ENCODE measurements at regions not wholly inside any gene's neighbourhood (a gene's known extent, or its start where the extent isn't known, plus 50 kb on each side); places are given as distances from the start of the nearest gene placed in this dataset.

DNA sequence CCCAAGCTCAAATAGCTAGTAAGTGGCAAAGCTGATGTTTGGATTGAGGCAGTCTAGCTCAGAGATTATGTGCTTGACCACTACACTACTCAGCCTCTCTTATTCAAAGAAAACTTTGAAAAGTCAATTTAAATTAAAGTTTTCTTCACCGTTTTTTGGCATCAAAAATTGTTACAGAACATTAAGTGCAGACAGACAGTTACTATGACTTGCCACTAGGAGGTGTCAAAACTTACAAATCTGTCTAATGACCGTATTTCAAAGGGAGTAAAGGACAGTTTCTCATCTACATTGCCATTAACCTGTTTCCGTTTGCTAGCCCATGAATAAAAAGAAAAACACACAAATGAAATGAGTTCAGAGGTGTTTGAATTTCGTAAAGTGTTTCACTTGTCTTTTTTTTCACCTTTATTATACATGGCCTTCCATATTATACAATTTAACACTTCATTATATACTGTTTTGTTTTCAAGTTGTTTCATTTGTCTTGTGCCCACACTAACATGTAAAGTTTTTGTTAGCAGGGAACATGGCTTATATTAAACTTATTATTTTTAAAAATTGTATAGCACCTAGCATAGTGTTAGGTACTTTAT lies 57.4 kb upstream of the MTF2 start:
- Histone ChIP-seq H3K27me3 (no peaks in the 10 kb centered on the region), H3K4me3 (no peak overlapping the region), H3K9me3 (no peaks in the 10 kb centered on the region), H3K27ac (replicated peaks in 1 of 4) (no peak overlapping the region), H3K4me1 (peaks cover 0 to under 1% (median under 1%) of the 10 kb centered on the region in 4 donors), H3K36me3 (no peaks in the 10 kb centered on the region)
- no peak for DNase-seq (ENCODE audit: extremely low spot score)
- TF ChIP-seq CTCF (IDR thresholded peaks at IDR 0.05) (peak; percentile 60 to 81 (median 66)), EP300 (IDR thresholded peaks at IDR 0.05) (no peak)
- intact Hi-C loops (cut with DNase I) = no loop called here
- WGBS = 9% methylated on average over 4 of the region's 4 CpGs

DNA sequence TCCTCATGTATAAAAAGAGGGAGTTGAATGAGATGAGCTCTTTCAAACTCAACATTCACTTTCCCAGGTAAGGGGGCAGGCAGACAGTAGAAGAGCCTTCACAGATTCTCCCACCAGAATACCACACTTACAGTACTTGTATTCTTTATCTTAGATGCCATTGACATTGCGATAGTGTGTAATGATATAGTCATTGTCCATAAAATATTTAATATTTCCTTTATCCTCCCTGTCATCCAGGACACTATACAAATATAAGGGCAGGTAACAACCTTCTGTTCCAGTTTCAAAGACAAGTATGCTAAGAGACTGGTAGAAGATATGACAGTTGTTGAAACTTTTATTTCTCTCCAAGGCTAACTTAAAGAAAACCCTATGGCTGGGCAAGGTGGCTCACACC lies 56.5 kb upstream of the MTF2 start:
- no peak for TF ChIP-seq CTCF (IDR thresholded peaks at IDR 0.05)
- no peak overlapping the region for H3K27ac ChIP-seq (replicated peaks in 1 of 4)
- no peaks in the 10 kb centered on the region for H3K4me1 ChIP-seq
- intact Hi-C loops (cut with DNase I) = no loop called here
- no peak overlapping the region for H3K4me3 ChIP-seq
- H3K9me3 ChIP-seq = no peaks in the 10 kb centered on the region
- 95% methylated on average over 1 of the region's 1 CpG for WGBS
- no peaks in the 10 kb centered on the region for H3K36me3 ChIP-seq
- no peak for DNase-seq (ENCODE audit: extremely low spot score)
- H3K27me3 ChIP-seq = no peaks in the 10 kb centered on the region

GRCh38 chr1:93023281-93023680 lies 55.8 kb upstream of the MTF2 start:
- H3K27me3 ChIP-seq = no peaks in the 10 kb centered on the region
- intact Hi-C loops (cut with DNase I) = no loop called here
- H3K4me1 ChIP-seq = no peaks in the 10 kb centered on the region
- no peaks in the 10 kb centered on the region for H3K36me3 ChIP-seq
- 41% methylated on average over 3 of the region's 3 CpGs for WGBS
- no peaks in the 10 kb centered on the region for H3K9me3 ChIP-seq
- TF ChIP-seq EP300 (IDR thresholded peaks at IDR 0.05) (no peak), POLR2A (IDR thresholded peaks at IDR 0.05; ENCODE audit: low read depth) (no peak), CTCF (IDR thresholded peaks at IDR 0.05) (no peak), POLR2AphosphoS5 (IDR thresholded peaks at IDR 0.05) (no peak)
- no peak overlapping the region for H3K4me3 ChIP-seq
- no peak for DNase-seq (ENCODE audit: extremely low spot score)
- no peak overlapping the region for H3K27ac ChIP-seq (replicated peaks in 1 of 4)

- DNase-seq (ENCODE audit: extremely low spot score) = no peak
- Histone ChIP-seq H3K36me3 (no peaks in the 10 kb centered on the region), H3K27ac (replicated peaks in 1 of 4) (no peak overlapping the region), H3K27me3 (no peaks in the 10 kb centered on the region), H3K4me1 (no peaks in the 10 kb centered on the region), H3K4me3 (no peak overlapping the region), H3K9me3 (no peaks in the 10 kb centered on the region)
- intact Hi-C loops (cut with DNase I) = no loop called here
- 69% methylated on average over 3 of the region's 3 CpGs for WGBS
- TF ChIP-seq CTCF (IDR thresholded peaks at IDR 0.05) (no peak), EP300 (IDR thresholded peaks at IDR 0.05) (no peak), POLR2AphosphoS5 (IDR thresholded peaks at IDR 0.05) (no peak), POLR2A (IDR thresholded peaks at IDR 0.05; ENCODE audit: low read depth) (no peak)
Measured at GRCh38 chr1:93025572-93025971, 53.5 kb upstream of the MTF2 start.

- no peak for TF ChIP-seq POLR2AphosphoS5 (IDR thresholded peaks at IDR 0.05)
- TF ChIP-seq POLR2A (IDR thresholded peaks at IDR 0.05; ENCODE audit: low read depth) = no peak
- TF ChIP-seq EP300 (IDR thresholded peaks at IDR 0.05) = no peak
- no peak for TF ChIP-seq CTCF (IDR thresholded peaks at IDR 0.05)
- DNase-seq (ENCODE audit: extremely low spot score) = no peak
- no peaks in the 10 kb centered on the region for H3K36me3 ChIP-seq
- WGBS = 40% methylated on average over 4 of the region's 4 CpGs
- H3K4me1 ChIP-seq = no peaks in the 10 kb centered on the region
- no peak overlapping the region for H3K4me3 ChIP-seq
- no peaks in the 10 kb centered on the region for H3K27me3 ChIP-seq
- intact Hi-C loops (cut with DNase I) = no loop called here
- no peak overlapping the region for H3K27ac ChIP-seq (replicated peaks in 1 of 4)
- no peaks in the 10 kb centered on the region for H3K9me3 ChIP-seq
Measured at GRCh38 chr1:93028542-93028941, 50.5 kb upstream of the MTF2 start.

Measured in esophagus muscularis mucosa (tissue), 4 donors.